ENCODE measurements at regions not wholly inside any gene's neighbourhood (a gene's known extent, or its start where the extent isn't known, plus 50 kb on each side); places are given as distances from the start of the nearest gene placed in this dataset.

- DNase-seq (ENCODE audit: low read depth) = no peak
- no peak for TF ChIP-seq CTCF (IDR thresholded peaks at IDR 0.05; ENCODE audit: insufficient read depth, low read length)
- H3K4me3 ChIP-seq (ENCODE audit: low read depth, low read length) = no peak overlapping the region
Observed at GRCh38 chr9:85269811-85270210, 471.9 kb downstream of the AGTPBP1 start.

GRCh38 chr9:85268131-85268530 lies 473.6 kb downstream of the AGTPBP1 start:
- no peak overlapping the region for H3K4me3 ChIP-seq (ENCODE audit: low read depth, low read length)
- DNase-seq (ENCODE audit: low read depth) = no peak
- TF ChIP-seq CTCF (IDR thresholded peaks at IDR 0.05; ENCODE audit: insufficient read depth, low read length) = no peak

- no peak for TF ChIP-seq CTCF (IDR thresholded peaks at IDR 0.05; ENCODE audit: insufficient read depth, low read length)
- DNase-seq (ENCODE audit: low read depth) = no peak
- H3K4me3 ChIP-seq (ENCODE audit: low read depth, low read length) = no peak overlapping the region
Observed at GRCh38 chr9:85264695-85265094, 477.1 kb downstream of the AGTPBP1 start.

GRCh38 chr9:85263288-85263687 lies 478.5 kb downstream of the AGTPBP1 start:
- TF ChIP-seq CTCF (IDR thresholded peaks at IDR 0.05; ENCODE audit: insufficient read depth, low read length) = no peak
- no peak overlapping the region for H3K4me3 ChIP-seq (ENCODE audit: low read depth, low read length)
- DNase-seq (ENCODE audit: low read depth) = no peak

- DNase-seq (ENCODE audit: low read depth) = peak; percentile 45
- TF ChIP-seq CTCF (IDR thresholded peaks at IDR 0.05; ENCODE audit: insufficient read depth, low read length) = no peak
- no peak overlapping the region for H3K4me3 ChIP-seq (ENCODE audit: low read depth, low read length)
Observed at GRCh38 chr9:85262333-85262732, 479.4 kb downstream of the AGTPBP1 start.

- H3K4me3 ChIP-seq (ENCODE audit: low read depth, low read length) = no peak overlapping the region
- no peak for DNase-seq (ENCODE audit: low read depth)
- TF ChIP-seq CTCF (IDR thresholded peaks at IDR 0.05; ENCODE audit: insufficient read depth, low read length) = no peak
Observed at GRCh38 chr9:85260275-85260845, 481.4 kb downstream of the AGTPBP1 start.

GRCh38 chr9:85258823-85259370 lies 482.9 kb downstream of the AGTPBP1 start:
- peak; percentile 88 for TF ChIP-seq CTCF (IDR thresholded peaks at IDR 0.05; ENCODE audit: insufficient read depth, low read length)

More at GRCh38 chr9:85258823-85259370, 482.9 kb downstream of the AGTPBP1 start:
- no peak overlapping the region for H3K4me3 ChIP-seq (ENCODE audit: low read depth, low read length)
- DNase-seq (ENCODE audit: low read depth) = peak; percentile 80

All from fibroblast of the aortic adventitia (primary cell).